Gastroesophageal sphincter (tissue), 3 donors: ENCODE measurements at regions not wholly inside any gene's neighbourhood (a gene's known extent, or its start where the extent isn't known, plus 50 kb on each side); places are given as distances from the start of the nearest gene placed in this dataset.

Source experiments
- CTCF ChIP-seq, 4 experiments: fragments of 200-600 bp in 2 of 4; fragments of 450-650 bp in 2 of 4; sonication (generic) in 1 of 4; IDR thresholded peaks; one replicate each; pipeline ENCODE4 v1.5.1; 2017 to 2019; ENCODE audit warnings: antibody characterized with exemption in 4 of 4, mild to moderate bottlenecking in 2 of 4, moderate library complexity in 2 of 4
- POLR2A ChIP-seq, 2 donors: fragments of 450-650 bp; IDR thresholded peaks; one replicate each; pipeline ENCODE4 v1.6.1; 2017; ENCODE audit warnings: antibody characterized with exemption in 2 of 2, mild to moderate bottlenecking in 2 of 2, moderate library complexity in 1 of 2

GRCh38 chr5:3058942-3059341 is 307.5 kb upstream of the IRX2 start:
- no peak for TF ChIP-seq CTCF (IDR thresholded peaks at IDR 0.05)
- TF ChIP-seq POLR2A (IDR thresholded peaks at IDR 0.05) = no peak
